ENCODE measurements at regions not wholly inside any gene's neighbourhood (a gene's known extent, or its start where the extent isn't known, plus 50 kb on each side); places are given as distances from the start of the nearest gene placed in this dataset.

- no peak for TF ChIP-seq CTCF (optimal IDR thresholded peaks at IDR 0.05 in 1 of 3, IDR thresholded peaks at IDR 0.05 in 1 of 3, conservative IDR thresholded peaks at IDR 0.05 in 1 of 3; ENCODE audit: extremely low read depth in 1 of 3, insufficient read depth in 2 of 3, low read length in 3 of 3)
- no peak for TF ChIP-seq EZH2 (IDR thresholded peaks at IDR 0.05; ENCODE audit: low read length)
These were observed 144.6 kb upstream of the VEPH1 start for GRCh38 chr3:157647820-157648219.
